GM10266 (cell line): ENCODE measurements at regions not wholly inside any gene's neighbourhood (a gene's known extent, or its start where the extent isn't known, plus 50 kb on each side); places are given as distances from the start of the nearest gene placed in this dataset.
"Not testable (repeated sequence)": the region's sequence is repeated elsewhere in the genome, so short reads cannot be mapped to it uniquely, and the experiment has no call there.

Experiments used
- DNase-seq: peaks from one replicate; pipeline ENCODE4 v3.0.0; 2012; ENCODE audit errors: extremely low spot score
- TF ChIP-seq, protein P1 (sequence below): IDR thresholded peaks from 2 replicates; pipeline ENCODE4 v1.5.1; 2012; ENCODE audit warnings: mild to moderate bottlenecking, low read depth; ENCODE audit not compliant: control insufficient read depth, insufficient read depth; ENCODE audit errors: missing control alignments

DNA sequence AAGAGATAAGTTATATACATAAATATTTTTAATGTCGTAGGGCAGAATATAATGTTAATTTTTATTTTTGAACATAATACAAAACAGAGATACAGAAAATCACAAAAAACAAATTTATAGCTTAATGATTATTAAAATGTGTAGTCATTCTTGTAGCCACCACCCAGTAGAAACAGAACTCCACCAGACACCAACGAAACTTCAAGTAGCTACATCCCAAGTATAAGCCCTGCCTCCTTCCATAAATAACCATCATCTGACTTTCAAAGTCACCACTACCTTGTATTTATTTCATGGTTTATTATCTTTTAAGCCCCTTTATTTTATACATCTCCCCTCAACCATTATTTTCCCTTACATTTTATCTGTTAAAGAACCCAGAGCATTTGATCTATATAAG is 111.9 kb upstream of the ZWINT start:
- TF ChIP-seq, protein P1, sequence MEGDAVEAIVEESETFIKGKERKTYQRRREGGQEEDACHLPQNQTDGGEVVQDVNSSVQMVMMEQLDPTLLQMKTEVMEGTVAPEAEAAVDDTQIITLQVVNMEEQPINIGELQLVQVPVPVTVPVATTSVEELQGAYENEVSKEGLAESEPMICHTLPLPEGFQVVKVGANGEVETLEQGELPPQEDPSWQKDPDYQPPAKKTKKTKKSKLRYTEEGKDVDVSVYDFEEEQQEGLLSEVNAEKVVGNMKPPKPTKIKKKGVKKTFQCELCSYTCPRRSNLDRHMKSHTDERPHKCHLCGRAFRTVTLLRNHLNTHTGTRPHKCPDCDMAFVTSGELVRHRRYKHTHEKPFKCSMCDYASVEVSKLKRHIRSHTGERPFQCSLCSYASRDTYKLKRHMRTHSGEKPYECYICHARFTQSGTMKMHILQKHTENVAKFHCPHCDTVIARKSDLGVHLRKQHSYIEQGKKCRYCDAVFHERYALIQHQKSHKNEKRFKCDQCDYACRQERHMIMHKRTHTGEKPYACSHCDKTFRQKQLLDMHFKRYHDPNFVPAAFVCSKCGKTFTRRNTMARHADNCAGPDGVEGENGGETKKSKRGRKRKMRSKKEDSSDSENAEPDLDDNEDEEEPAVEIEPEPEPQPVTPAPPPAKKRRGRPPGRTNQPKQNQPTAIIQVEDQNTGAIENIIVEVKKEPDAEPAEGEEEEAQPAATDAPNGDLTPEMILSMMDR: no peak
- DNase-seq: no peak

- TF ChIP-seq, protein P1: no peak
- DNase-seq: no peak
These were observed 109.6 kb upstream of the ZWINT start for GRCh38 chr10:56470701-56471100.

- no peak for DNase-seq
- TF ChIP-seq, protein P1: no peak
These were observed 108.4 kb upstream of the ZWINT start for GRCh38 chr10:56469482-56469881.

- no peak for DNase-seq
- TF ChIP-seq, protein P1: no peak
These were observed 104.9 kb upstream of the ZWINT start for GRCh38 chr10:56466005-56466404.

DNA sequence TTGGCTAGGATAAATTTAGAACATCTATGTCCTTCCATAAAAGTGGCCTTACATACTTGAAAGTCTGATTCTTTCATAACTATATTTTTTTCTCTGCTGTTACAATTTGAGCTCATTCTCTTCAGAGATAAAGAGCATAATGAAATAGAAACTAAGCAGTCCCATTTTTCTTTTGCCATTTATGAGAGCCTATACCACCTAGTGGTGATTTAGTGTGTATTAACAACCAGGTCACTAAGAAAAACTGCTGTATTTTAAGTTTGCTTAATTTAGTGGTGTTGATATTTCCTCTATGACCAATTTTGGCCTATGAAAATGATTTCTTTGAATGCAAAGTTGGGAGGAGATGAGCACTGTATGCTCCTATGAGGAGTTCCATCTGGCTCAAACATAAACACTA is 88.7 kb upstream of the ZWINT start:
- no peak for DNase-seq
- TF ChIP-seq, protein P1: no peak

GRCh38 chr10:56447613-56448012 is 86.6 kb upstream of the ZWINT start:
- DNase-seq: not testable (repeated sequence)

DNA sequence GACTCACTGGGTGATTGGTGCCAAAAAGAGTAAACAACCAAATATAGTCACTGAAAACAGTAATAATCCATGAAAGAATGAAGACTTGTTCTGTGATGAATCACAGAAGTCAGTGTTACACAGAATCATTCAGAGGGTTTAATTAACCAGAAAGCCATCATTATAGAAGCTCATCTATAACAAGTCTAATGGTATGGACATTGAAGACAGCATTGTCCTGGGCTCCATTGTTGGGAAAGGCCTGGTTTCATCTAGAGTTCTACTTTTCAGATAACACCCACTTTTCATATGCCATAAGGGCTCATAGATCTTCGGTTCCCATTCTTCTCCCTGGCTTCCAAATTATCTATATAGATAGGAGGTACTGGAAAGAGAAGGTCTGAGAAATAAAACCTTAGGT is 80.3 kb upstream of the ZWINT start:
- DNase-seq: not testable (repeated sequence)
